RPMI8226 (cell line): ENCODE measurements at regions not wholly inside any gene's neighbourhood (a gene's known extent, or its start where the extent isn't known, plus 50 kb on each side); places are given as distances from the start of the nearest gene placed in this dataset.
"Not testable (repeated sequence)": the region's sequence is repeated elsewhere in the genome, so short reads cannot be mapped to it uniquely, and the experiment has no call there.

Experiments used
- DNase-seq: peaks from one replicate; pipeline ENCODE4 v3.0.0-alpha.2; 2015

GRCh38 chr12:131533139-131533538 is 177.8 kb upstream of the SFSWAP start:
- no peak for DNase-seq

DNA sequence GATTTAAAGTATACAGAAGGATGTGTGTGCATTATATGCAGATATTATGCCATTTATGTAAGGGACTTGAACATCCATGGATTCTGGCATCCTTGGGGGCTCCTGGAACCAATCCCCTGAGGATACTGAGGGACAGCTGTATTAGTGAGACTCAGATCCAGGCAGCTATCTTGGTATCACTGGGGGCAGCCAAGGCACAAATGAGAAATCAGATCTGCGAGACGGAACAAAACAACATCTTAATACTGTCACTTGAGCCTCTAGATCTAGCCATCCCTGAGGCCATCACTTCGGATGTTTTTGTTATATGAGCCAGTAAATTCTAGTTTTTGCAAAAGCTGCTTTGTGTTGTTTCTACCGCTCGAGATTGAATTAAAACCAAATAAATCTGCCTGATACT is 175.1 kb upstream of the SFSWAP start:
- DNase-seq = no peak

GRCh38 chr12:131536337-131536736 is 174.6 kb upstream of the SFSWAP start:
- DNase-seq = no peak

- no peak for DNase-seq
These were observed 174.1 kb upstream of the SFSWAP start for GRCh38 chr12:131536766-131537165.

GRCh38 chr12:131537267-131537958 is 173.5 kb upstream of the SFSWAP start:
- peak; percentile 30 for DNase-seq

DNA sequence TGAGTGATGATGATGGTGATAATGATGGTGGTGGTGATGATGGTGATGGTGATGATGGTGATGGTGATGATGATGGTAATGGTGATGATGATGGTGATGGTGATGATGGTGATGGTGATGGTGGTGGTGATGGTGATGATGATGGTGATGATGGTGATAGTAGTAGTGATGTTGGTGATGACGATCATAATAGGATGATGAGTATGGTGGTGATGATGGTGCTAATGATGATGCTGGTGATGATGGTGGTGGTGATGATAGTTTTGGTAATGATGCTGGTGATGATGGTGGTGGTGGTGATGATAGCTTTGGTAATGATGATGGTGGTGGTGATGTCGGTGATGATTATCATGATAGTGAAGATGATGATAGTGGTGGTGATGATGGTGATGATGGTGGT is 171.5 kb upstream of the SFSWAP start:
- no peak for DNase-seq

- no peak for DNase-seq
These were observed 170.7 kb upstream of the SFSWAP start for GRCh38 chr12:131540138-131540623.

DNA sequence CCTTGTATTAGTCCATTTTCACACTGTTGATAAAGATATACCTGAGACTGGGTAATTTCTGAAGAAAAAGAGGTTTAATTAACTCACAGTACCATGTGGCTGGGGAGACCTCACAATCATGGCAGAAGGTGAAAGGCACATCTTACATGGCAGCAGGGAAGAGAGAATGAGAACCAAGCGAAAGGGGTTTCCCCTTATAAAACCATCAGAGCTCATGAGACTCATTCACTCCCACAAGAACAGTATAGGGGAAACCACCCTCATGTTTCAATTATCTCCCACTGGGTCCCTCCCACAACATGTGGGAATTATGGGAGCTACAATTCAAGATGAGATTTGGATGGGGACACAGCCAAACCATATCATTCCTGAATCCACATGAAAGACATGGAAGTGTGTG is 169.4 kb upstream of the SFSWAP start:
- not testable (repeated sequence) for DNase-seq

- no peak for DNase-seq
These were observed 168.5 kb upstream of the SFSWAP start for GRCh38 chr12:131542351-131542750.

GRCh38 chr12:131543040-131543439 is 167.8 kb upstream of the SFSWAP start:
- no peak for DNase-seq

GRCh38 chr12:131547555-131547954 is 163.3 kb upstream of the SFSWAP start:
- no peak for DNase-seq

GRCh38 chr12:131550121-131550520 is 160.8 kb upstream of the SFSWAP start:
- no peak for DNase-seq

DNA sequence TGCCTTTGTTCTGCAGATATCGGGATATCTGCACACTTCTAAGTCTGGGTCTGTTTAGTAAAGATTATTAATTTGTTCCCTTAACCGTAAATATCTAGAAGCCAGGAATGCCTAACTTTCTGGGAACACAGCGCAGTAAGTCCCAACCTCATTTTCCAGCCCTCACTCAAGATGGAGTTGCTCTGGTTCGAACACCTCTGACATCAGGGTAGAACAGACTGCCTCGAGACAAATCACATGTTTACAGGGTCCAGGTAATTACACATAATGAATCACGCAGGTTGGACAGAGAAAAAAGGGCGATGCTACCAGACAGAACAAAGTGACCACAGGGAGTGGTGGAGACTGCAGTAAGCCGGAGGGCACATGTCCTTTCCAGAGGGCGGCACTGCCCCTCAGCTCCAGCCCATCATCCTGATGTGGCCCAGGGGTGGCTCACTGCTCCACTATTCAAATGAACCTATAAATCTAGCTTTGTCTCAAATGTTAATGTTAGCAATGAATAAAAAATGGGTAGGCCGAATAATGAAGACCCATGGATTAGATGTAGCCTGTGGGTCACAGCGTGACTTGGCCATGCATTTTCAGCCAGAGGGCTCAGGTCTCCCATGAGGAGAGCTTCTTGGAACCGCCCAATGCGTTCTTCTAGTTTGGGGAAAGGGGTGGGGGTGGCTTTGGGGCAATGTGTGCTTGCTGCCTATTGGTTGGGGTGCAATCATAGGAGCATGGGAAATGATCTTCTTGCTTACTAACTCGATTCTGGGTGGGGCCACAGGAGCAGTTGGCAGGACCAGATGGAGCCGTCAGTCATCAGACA is 159.0 kb upstream of the SFSWAP start:
- no peak for DNase-seq

- DNase-seq = no peak
These were observed 158.4 kb upstream of the SFSWAP start for GRCh38 chr12:131552492-131552863.

DNA sequence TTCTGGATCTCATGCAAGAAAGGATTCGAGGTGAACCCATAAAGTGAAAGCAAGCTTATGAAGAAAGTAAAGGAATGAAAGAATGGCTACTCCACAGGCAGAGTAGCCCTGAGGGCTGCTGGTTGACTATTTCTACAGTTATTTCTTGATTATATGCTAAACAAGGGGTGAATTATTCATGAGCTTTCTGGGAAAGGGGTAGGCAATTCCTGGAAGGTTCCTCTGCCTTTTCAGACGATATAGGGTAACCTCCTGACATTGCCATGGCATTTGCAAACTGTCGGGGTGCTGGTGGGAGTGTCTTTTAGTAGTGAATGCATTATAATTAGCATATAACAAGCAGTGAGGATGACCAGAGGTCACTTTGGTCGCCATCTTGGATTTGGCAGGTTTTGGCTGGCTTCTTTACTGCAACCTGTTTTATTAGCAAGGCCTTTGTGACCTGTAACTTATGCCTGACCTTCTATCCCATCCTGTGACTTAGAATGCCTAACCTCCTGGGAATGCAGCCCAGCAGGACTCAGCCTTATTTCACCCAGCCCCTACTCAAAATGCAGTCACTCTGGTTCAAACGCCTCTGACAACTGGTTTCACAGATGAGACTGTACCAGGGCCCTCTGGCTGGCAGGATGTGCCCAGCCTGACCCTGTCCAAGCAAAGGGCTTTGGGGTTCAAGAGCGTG is 157.7 kb upstream of the SFSWAP start:
- no peak for DNase-seq

DNA sequence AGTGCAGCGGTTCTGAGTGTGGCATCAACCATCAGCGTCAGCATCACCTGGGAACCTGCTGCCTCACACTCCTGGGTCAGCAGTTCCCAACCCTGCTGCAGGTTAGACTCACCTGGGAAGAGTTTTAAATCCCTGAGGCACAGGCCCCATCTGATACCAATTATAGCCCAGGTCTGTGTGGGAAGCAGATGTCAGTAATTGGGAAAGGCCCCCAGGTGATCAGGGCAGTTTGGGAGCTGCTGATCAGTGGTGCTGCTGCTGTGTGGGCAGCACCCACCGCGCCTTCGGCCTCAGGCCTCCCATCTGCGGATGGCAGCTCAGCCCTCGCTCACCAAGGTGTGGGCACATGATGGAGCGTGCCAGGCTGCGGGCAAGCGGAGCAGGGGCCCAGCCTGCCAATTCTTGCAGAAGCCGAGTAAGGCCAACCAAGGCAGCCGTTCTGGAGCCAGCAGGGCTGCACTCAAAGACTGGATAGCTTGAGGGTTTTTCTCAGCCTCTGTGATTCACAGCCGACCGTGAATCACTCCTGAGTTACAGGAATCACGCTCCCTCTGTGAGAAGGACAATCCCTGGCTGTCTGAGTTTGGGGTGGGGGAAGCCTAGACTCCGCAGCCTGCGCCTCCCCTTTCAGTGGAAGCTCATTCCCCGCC is 155.6 kb upstream of the SFSWAP start:
- DNase-seq = no peak

GRCh38 chr12:131555866-131556265 is 155.0 kb upstream of the SFSWAP start:
- DNase-seq = no peak

GRCh38 chr12:131557078-131557709 is 153.7 kb upstream of the SFSWAP start:
- DNase-seq = no peak

DNA sequence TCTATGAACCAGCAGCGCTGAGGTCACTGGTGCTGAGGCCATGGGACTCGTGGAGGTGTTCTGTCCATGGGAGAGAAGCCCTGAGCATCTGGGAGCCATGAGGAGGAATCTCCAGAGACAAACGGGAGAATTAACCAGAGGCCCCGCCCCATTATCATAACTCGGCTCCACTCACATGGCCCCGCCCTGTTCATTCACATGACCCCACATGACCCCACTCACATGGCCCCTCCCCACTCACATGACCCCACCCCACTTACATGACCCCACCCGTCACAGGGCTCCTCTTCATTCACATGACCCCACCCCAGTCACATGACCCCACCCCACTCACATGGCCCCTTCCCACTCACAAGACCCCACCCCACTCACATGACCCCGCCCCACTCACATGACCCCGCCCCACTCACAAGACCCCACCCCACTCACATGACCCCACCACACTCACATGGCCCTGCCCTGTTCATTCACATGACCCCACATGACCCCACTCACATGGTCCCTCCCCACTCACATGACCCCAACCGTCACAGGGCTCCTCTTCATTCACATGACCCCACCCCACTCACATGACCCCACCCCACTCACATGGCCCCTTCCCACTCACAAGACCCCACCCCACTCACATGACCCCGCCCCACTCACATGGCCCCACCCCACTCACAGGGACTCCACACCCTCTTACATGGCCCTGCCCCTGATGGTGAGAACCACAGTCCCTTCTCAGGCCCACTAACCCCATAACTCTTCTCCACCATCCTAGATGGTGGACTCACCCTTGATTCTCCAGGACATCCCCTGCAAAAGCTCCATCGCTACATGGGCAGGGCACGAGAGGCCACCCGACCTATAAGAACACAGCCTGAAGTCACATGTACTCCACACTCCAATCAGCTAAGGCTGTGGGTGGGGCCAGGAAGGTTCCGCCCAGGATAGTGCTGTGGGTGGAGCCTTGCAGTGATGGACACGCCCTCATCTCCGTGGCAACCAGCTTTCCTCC is 151.1 kb upstream of the SFSWAP start:
- no peak for DNase-seq

DNA sequence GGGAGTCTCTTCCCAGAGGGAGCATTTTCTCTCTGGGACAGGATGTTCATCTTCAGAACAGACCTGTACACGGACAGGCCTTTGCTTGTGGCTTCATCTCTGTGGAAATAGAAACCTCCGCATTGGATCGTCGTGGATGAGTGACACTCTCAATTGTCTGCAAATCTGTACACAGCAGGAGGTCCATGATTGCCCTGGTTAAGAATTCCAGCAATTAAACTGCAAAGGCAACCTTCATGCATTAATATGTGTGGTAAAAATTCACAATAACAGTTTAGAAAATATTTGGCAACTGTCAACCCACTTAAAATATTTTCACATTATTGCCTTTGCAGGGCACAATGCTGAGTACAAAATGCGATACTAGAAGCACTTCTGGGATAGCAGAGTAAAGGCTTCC is 149.8 kb upstream of the SFSWAP start:
- DNase-seq = no peak

DNA sequence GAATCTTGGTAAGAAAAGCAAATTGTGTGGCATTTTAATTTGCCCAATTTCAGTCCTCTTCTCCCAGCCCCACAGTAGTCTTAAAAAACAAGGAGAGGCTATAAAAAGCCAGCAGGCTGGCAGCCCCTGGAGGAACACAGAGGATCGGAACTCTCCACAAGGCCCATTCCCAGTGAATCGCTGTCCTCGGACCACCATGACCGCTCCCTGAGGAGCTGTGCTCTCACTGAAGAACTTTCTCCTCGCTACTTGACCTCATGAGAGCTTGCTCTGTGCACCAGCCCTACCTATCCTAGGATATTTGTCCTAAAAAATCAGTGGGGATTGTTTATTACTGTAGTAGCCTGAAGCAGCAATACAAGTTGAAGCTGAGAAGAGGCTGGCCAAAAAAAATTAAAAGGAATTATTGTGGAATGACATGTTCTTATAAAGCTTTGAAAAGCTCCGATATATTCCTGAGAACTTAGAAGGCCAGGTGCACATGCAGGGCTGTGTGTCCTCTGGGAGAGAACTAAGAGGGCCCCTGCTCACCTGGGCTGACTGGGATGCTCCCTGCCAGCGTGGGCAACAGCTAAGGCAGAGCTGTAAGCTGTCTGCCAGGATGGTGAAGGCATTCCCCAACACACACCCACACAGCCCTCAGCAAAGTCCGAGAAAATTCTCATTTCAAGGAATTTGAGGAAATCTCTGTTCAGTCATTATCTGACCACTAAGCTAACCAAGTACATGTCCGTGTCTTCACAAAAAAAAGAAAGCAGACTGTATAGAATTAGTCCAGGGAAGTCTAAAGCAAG is 148.8 kb upstream of the SFSWAP start:
- no peak for DNase-seq
